OCI-LY1 (cell line): ENCODE measurements at regions not wholly inside any gene's neighbourhood (a gene's known extent, or its start where the extent isn't known, plus 50 kb on each side); places are given as distances from the start of the nearest gene placed in this dataset.
"Not testable (repeated sequence)": the region's sequence is repeated elsewhere in the genome, so short reads cannot be mapped to it uniquely, and the experiment has no call there.

Source experiments
- H2AFZ ChIP-seq: fragments of 200-600 bp; sonication (generic), shearing (Covaris generic); 2 replicates; pipeline ENCODE4 v1.6.0; 2014; ENCODE audit warnings: antibody characterized with exemption, mild to moderate bottlenecking, low read length
- H3F3A ChIP-seq: fragments of 200-600 bp; sonication (generic), shearing (Covaris generic); 2 replicates; pipeline ENCODE4 v1.6.0; 2014; ENCODE audit warnings: mild to moderate bottlenecking, antibody characterized with exemption, low read length, moderate library complexity; ENCODE audit not compliant: insufficient read depth
- H3K27ac ChIP-seq: fragments of 200-600 bp; sonication (generic); 2 replicates; pipeline ENCODE4 v1.5.1; 2014; ENCODE audit warnings: low read length, mixed run types, mild to moderate bottlenecking, low read depth; ENCODE audit not compliant: poor library complexity, severe bottlenecking
- H3K27me3 ChIP-seq: fragments of 200-600 bp; sonication (generic); 2 replicates; pipeline ENCODE4 v1.6.0; 2014; ENCODE audit warnings: antibody characterized with exemption, mild to moderate bottlenecking, low read length, moderate library complexity; ENCODE audit not compliant: insufficient read depth
- H3K36me3 ChIP-seq: fragments of 200-600 bp; sonication (generic); 2 replicates; pipeline ENCODE4 v1.6.1; 2014; ENCODE audit warnings: mild to moderate bottlenecking, antibody characterized with exemption, low read length, moderate library complexity, mixed read lengths; ENCODE audit not compliant: insufficient read depth
- H3K4me1 ChIP-seq: fragments of 200-600 bp; sonication (generic); 2 replicates; pipeline ENCODE4 v1.5.1; 2014; ENCODE audit warnings: mild to moderate bottlenecking, low read length, moderate library complexity; ENCODE audit not compliant: insufficient read depth, severe bottlenecking
- H3K4me2 ChIP-seq: fragments of 200-600 bp; sonication (generic), shearing (Covaris generic); 2 replicates; pipeline ENCODE4 v1.6.1; 2014; ENCODE audit warnings: low read length
- H3K4me3 ChIP-seq: fragments of 200-600 bp; sonication (generic); 2 replicates; pipeline ENCODE4 v1.5.1; 2014; ENCODE audit warnings: low read length, low read depth, mild to moderate bottlenecking, mixed read lengths; ENCODE audit not compliant: poor library complexity, severe bottlenecking
- H3K79me2 ChIP-seq: fragments of 200-600 bp; shearing (Covaris generic); 2 replicates; pipeline ENCODE4 v1.6.1; 2016; ENCODE audit warnings: mixed run types, low read length, mixed read lengths; ENCODE audit not compliant: insufficient read depth
- H3K9ac ChIP-seq: fragments of 200-600 bp; sonication (generic), shearing (Covaris generic); 2 replicates; pipeline ENCODE4 v1.6.1; 2014; ENCODE audit warnings: mild to moderate bottlenecking, low read length, mixed read lengths
- H3K9me2 ChIP-seq: fragments of 200-600 bp; sonication (generic), shearing (Covaris generic); 2 replicates; pipeline ENCODE4 v1.6.1; 2014; ENCODE audit warnings: low read depth, mild to moderate bottlenecking, low read length, mixed read lengths
- H3K9me3 ChIP-seq: fragments of 200-600 bp; shearing (Covaris generic); 2 replicates; pipeline ENCODE4 v1.6.1; 2014; ENCODE audit warnings: low read length, mixed read lengths
- H4K20me1 ChIP-seq: fragments of 200-600 bp; sonication (generic), shearing (Covaris generic); 2 replicates; pipeline ENCODE4 v1.6.0; 2016; ENCODE audit warnings: mild to moderate bottlenecking, low read length; ENCODE audit not compliant: insufficient read depth
- EZH2 ChIP-seq: fragments of 200-600 bp; sonication (generic), shearing (Covaris generic); IDR thresholded peaks from 2 replicates; pipeline ENCODE4 v1.8.0; 2017; ENCODE audit warnings: borderline replicate concordance, mixed run types, mild to moderate bottlenecking, antibody characterized with exemption, low read length, moderate library complexity, mixed read lengths
- TF ChIP-seq, protein P1 (sequence below): fragments of 200-600 bp; sonication (generic), shearing (Covaris generic); IDR thresholded peaks from 2 replicates; pipeline ENCODE4 v1.5.1; 2017; ENCODE audit warnings: mild to moderate bottlenecking, antibody characterized with exemption, low read length, moderate library complexity, mixed read lengths

DNA sequence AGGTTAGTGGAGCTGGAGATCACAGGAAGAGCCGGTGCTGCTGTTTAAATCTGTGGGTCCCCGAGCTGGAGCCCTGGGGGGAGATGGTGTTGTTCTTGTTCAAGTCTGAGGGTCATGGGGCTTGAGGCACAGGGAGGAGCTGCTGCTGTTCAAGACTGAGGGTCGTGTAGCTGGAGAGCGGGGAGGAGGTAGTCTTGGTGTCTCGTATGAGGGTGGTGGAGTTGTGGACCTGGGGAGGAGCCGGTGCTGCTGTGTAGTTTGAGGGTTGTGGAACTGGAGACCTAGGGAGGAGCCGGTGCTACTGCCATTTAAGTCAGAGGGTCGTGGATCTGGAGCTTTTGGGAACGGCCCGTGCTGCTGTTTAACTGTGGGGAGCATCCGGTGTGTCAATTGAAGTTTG is 112.2 kb upstream of the SULF2 start:
- TF ChIP-seq, protein P1, sequence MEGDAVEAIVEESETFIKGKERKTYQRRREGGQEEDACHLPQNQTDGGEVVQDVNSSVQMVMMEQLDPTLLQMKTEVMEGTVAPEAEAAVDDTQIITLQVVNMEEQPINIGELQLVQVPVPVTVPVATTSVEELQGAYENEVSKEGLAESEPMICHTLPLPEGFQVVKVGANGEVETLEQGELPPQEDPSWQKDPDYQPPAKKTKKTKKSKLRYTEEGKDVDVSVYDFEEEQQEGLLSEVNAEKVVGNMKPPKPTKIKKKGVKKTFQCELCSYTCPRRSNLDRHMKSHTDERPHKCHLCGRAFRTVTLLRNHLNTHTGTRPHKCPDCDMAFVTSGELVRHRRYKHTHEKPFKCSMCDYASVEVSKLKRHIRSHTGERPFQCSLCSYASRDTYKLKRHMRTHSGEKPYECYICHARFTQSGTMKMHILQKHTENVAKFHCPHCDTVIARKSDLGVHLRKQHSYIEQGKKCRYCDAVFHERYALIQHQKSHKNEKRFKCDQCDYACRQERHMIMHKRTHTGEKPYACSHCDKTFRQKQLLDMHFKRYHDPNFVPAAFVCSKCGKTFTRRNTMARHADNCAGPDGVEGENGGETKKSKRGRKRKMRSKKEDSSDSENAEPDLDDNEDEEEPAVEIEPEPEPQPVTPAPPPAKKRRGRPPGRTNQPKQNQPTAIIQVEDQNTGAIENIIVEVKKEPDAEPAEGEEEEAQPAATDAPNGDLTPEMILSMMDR: no peak
- TF ChIP-seq EZH2: no peak
- H3K4me1 ChIP-seq: no peaks in the 10 kb centered on the region
- no peaks in the 10 kb centered on the region for H3F3A ChIP-seq
- no peak overlapping the region for H3K4me2 ChIP-seq
- H4K20me1 ChIP-seq: no peaks in the 10 kb centered on the region
- H3K27me3 ChIP-seq: no peaks in the 10 kb centered on the region
- no peak overlapping the region for H2AFZ ChIP-seq
- H3K79me2 ChIP-seq: no peaks in the 10 kb centered on the region
- H3K27ac ChIP-seq: no peak overlapping the region
- no peak overlapping the region for H3K4me3 ChIP-seq
- H3K9me3 ChIP-seq: no peaks in the 10 kb centered on the region
- no peak overlapping the region for H3K9ac ChIP-seq
- no peaks in the 10 kb centered on the region for H3K9me2 ChIP-seq
- H3K36me3 ChIP-seq: no peaks in the 10 kb centered on the region

DNA sequence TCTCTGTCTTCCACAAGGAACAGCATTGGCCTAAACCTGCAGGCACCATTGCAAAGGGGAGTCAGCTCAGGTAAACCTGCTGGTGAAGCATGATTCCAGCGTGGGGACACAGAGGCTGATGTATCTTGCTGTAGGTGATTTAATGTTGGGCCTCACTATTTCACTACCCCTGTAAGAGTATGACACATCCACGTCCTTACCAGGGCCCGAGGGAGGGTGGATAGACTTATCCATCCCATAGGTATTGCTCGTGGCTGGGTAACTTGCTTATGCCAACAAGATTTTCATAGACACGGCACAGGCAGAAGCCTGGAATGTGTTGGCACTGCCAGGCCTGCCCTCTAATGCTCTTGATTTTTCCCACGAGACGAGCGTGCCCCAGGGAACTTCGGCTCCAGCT is 107.4 kb upstream of the SULF2 start:
- not testable (repeated sequence) for H4K20me1 ChIP-seq, H3K27me3 ChIP-seq, H3K9me2 ChIP-seq, H3K4me1 ChIP-seq, H3K36me3 ChIP-seq, H3K27ac ChIP-seq, H3K9me3 ChIP-seq, H3F3A ChIP-seq, H3K79me2 ChIP-seq, H2AFZ ChIP-seq, H3K4me3 ChIP-seq, H3K9ac ChIP-seq, H3K4me2 ChIP-seq

DNA sequence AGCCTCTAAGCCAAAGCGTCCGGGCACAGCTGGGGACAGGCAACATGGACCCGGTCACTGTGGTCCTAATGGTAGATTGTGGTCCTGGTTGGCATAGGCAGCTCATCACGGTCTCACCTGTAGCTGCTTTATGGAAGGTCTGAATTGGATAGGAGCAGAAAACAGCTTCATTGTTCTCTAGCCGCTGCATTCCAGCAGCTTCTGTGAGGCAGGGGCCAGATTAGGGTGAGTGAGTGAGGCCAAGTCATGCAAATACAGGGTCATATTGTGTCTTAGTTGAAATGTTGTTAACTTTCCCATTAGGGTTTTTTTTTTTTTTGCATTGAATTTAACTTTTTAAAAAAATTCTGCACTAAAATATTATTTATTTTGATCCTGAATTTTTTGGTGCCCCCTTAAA is 105.4 kb upstream of the SULF2 start:
- H4K20me1 ChIP-seq, H3K27ac ChIP-seq, H2AFZ ChIP-seq, H3K9me2 ChIP-seq, H3K36me3 ChIP-seq, H3K4me2 ChIP-seq, H3K79me2 ChIP-seq, H3K4me1 ChIP-seq, H3F3A ChIP-seq, H3K9ac ChIP-seq, H3K9me3 ChIP-seq, H3K4me3 ChIP-seq, H3K27me3 ChIP-seq: not testable (repeated sequence)

DNA sequence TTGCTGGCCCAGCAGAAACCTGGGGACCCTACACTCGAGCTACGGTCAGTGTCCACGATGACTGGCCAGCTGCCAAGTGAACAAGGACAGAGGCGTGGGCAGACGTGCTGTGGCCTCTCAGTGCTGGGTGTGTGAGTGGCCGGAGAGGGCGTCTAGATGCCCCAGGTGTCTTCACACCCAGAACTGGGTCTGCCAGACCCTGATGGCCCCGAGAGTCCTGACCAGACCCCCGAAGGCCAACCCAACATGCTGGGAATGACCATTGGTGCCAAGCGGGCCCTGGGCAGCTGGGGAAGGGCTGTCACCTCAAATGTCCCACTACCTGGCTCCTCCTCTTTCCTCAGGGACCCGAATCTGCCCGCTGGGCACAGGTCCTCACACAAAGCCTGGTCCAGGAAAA is 104.5 kb upstream of the SULF2 start:
- H3K4me2 ChIP-seq, H3K4me1 ChIP-seq, H3K9me2 ChIP-seq, H3K9ac ChIP-seq, H2AFZ ChIP-seq, H3F3A ChIP-seq, H4K20me1 ChIP-seq, H3K27me3 ChIP-seq, H3K36me3 ChIP-seq, H3K9me3 ChIP-seq, H3K27ac ChIP-seq, H3K4me3 ChIP-seq, H3K79me2 ChIP-seq: not testable (repeated sequence)

DNA sequence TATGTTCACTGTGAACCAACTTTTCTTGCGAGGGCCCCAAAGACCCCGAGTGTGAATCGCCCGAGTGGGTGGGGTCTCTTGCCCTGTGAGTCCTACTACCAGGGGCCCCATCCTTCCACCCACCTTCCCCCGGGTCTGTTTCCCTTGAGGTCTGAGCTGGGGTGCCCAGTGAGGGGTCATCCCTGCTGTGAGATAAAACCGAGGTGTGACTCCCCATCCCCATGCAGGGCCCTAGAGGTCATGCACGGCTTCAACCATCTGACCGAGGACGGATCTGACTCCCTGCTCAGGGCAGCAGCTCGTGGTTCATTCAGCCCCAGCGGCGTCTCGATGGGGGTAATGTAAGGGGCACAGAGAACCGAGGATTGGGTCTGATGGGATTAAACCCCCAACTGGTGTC is 103.1 kb upstream of the SULF2 start:
- Histone ChIP-seq H3K4me1 (no peaks in the 10 kb centered on the region), H4K20me1 (no peaks in the 10 kb centered on the region), H3K4me3 (no peak overlapping the region), H3F3A (no peaks in the 10 kb centered on the region), H3K27ac (no peak overlapping the region), H3K27me3 (no peaks in the 10 kb centered on the region), H3K36me3 (no peaks in the 10 kb centered on the region), H3K9me2 (no peaks in the 10 kb centered on the region), H2AFZ (no peak overlapping the region), H3K79me2 (no peaks in the 10 kb centered on the region), H3K9me3 (no peaks in the 10 kb centered on the region), H3K9ac (no peak overlapping the region), H3K4me2 (no peak overlapping the region)
- TF ChIP-seq, protein P1: no peak
- TF ChIP-seq EZH2: no peak
